Muscle of back (tissue), 3 donors: ENCODE measurements at regions not wholly inside any gene's neighbourhood (a gene's known extent, or its start where the extent isn't known, plus 50 kb on each side); places are given as distances from the start of the nearest gene placed in this dataset.
"Not testable (repeated sequence)": the region's sequence is repeated elsewhere in the genome, so short reads cannot be mapped to it uniquely, and the experiment has no call there.

ENCODE experiments used
- DNase-seq, 3 donors: peaks; one replicate each; pipeline versions ENCODE4 v3.0.0 to v3.0.0-alpha.2; 2013

DNA sequence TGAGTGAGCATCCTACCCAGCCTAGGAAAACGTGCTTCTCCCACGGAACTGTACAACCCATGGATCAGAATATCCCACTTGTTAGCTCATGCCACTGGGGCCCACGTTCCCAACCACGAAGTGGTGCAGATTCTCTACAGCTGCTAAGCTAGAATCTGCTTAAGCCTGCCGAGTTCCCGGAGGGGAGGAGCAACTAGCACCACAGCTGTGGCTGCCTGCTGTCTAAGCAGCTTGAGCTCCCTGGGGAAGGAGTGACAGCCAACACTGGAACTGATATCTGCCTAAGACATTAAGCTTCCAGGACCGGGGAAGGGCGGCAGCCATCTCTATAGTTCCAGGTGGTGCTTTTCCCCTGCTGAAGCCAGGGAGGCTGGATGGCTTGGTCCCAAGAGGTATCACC is 334.7 kb upstream of the CHRM2 start:
- DNase-seq = peak in 2 of 3 donors; percentile 9 to 13

DNA sequence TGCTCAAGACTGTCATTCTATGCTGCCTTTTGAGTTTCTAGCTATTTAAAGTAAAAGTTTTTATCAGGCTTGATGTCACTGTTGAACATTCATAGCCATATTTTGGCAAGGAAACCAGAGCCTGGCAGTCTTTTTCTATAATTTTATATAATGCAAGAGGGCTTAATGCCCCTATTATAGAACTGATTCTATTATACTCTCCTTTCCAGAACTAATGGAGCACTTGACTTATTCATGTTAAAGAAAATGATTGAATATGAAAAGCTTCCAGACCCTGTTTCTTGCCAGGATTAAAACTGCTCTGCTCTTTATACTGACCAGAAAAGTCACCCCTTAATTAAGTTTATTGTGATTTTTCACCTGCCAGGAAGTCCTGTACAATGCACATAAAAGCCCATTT is 337.6 kb upstream of the CHRM2 start:
- no peak for DNase-seq

DNA sequence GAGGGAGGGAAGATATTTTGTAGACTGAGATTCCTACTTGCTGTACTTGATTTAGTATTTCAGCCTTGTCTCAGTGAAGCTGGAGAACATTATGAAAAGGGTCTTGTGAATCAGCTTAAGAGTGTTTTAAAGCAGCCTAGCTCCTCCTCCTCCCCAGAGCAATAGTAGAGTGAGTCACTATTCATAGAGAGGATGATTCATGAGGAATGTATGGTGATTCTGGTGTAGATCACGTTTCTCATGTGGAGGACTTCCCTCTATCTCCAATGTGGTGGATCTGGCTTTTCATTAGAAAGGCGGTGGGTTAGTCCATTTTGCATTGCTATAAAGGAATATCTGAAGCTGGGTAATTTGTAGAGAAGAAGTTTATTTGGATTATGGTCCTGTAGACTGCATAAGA is 340.1 kb upstream of the CHRM2 start:
- peak in 1 of 3 donors; percentile 62 for DNase-seq

DNA sequence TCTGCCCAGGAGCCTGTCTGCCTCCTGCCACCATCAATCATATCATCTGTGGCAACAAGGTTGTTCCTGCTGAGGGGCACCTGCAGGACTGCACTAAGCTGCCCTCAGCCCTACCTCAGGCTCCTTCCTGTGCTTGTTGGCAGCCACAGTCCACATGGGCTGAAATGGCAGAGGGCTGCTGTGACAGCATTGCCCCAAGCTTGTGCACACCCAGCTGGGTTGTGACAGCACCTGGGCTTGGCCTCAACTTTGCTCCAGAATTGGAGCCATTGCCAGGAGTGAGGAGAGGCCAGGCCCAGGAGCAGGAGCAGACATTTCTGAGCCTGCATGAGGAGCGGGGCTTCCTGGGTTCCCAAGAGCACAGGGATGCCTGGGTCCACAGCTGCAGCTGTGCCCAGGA is 340.9 kb upstream of the CHRM2 start:
- no peak for DNase-seq

DNA sequence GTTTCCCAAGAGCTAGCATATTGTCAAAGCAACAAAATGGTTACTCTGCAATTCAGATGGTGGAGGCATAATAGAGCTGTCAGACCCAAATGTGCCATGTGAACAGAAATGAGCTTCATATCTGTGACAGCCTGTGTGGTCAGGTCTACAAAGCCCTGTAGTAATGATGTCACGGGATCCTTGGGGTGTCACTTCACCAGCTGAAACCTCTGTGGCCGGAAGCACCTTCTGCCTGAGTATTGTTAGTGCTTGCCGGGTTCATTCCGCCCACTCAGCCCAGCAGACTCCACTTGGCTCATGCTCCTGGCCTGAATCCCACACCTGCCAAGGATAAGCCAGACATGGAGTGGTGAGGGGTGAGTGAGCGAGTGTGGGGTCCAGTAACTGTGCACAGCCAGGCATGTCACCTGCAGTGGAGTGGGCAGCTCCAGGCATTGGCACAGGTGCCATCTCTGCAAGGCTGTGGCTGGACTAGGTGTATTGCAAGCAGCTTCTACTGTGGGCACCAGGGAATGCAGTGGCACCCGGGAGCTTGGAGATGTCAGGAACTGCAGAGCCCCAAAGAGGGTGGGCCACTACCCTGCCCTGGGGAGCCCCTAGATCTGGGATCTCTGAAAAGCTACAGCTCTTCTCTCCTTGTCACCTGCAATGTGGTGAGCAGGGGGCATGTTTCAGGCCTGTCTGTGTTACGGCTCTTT is 341.9 kb upstream of the CHRM2 start:
- DNase-seq = no peak

DNA sequence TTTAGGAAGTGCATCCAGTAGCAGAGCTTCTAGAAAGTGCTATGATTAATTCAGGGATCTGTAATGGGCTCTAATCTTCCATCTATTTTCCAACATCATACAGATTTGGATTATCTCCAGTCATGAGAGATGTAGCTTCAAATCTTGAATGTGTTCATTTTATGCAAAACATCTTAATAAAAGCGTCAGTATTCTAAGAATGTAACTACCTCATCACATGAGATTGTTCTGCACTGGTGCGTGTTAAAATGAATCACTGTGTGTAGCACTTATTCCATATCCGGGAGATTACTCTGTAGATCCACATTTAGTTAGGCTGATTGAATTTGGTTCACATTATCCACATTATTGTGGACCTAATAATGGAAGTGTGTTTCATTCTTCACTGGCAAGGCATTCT is 344.9 kb upstream of the CHRM2 start:
- DNase-seq = peak in 1 of 3 donors; percentile 14

DNA sequence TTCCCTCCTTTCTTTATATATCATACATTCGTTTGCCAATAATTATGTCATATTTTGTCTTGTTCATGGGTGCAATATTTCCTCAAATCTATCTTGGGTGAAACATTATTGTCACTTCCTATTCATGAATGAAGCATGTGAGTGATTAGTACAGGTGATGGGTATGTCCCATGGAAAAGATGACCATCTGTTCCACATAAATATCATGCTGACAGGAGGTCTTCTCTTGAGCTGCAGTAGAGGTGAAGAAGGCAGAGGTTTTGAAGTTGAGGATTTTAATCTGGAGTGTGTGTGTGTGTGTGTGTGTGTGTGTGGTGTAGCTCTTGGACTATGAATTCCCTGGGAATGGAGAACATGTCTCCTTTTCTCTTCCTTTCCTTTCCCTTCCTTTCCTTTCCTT is 350.5 kb upstream of the CHRM2 start:
- DNase-seq = peak in 1 of 3 donors; percentile 15

DNA sequence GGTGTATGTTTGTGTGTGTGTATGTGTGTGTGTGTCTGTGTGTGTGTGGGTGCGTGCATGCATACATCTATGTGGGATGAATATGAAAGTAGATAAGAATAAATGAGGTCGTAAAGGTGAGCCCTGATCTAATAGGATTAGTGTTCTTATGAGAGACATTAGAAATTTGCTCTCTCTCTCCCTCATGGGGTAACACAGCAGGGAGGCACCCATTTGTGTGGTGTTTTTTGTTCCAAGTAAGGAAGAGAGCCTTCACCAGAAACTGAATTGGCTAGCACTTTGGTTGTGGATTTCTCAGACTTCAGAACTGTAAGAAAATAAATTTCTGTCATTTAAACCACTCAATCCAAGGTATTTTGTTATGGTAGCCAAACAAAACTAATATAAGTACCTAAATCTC is 353.7 kb upstream of the CHRM2 start:
- no peak for DNase-seq

DNA sequence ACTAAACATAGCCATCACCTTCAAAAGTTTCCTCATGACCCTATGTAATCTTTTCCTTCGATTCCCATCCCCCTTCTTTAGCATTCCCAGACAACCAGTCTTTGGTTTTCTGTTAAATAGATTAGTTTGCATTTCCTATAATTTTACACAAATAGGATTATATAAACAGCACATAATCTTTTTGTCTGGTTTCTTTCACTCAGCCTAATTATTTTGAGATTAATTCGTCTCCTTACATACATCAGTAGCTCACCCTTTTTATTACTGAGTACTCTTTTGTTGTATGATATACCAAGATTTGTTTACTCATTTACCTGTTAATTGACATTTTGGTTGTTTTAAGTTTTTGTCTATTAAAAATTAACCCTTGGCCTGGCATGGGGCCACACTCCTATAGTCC is 354.7 kb upstream of the CHRM2 start:
- DNase-seq = no peak

DNA sequence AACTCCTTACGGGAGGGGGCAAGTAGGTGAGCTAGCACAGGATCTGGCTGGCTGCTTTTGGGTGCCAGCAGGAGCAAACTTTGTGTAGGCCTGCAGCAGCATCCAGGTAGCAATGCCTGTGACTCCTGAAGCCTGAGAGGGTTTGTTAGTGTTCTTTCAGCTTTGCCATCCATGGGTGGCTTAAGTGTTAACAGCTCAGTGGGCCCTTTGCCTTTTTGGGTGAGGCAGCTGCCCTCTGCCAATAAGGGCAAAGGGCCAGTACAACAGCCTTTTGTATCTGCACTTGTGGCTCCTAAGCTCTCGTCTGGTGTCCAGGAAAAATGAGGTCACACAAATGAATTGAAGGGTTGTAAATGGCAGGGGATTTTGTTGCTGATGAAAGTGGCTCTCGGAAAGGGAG is 359.0 kb upstream of the CHRM2 start:
- DNase-seq = no peak

DNA sequence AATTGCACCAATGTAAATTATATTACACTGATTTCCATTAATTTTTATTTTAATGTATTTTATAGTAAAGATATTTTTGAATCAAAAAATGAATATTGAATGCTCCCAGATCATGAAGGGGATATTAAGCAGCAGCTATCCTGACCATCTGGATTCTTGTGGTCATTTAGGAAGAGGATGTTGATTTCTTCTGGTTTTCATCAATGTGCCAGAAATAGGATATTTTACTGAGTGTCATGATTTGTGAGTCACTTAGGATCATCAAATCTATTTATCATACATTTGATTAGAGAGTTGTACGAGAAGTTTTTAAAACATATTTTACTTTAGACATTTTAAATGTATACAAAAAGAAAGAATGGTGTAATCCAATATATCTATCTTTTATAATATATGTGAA is 366.3 kb upstream of the CHRM2 start:
- DNase-seq = no peak

DNA sequence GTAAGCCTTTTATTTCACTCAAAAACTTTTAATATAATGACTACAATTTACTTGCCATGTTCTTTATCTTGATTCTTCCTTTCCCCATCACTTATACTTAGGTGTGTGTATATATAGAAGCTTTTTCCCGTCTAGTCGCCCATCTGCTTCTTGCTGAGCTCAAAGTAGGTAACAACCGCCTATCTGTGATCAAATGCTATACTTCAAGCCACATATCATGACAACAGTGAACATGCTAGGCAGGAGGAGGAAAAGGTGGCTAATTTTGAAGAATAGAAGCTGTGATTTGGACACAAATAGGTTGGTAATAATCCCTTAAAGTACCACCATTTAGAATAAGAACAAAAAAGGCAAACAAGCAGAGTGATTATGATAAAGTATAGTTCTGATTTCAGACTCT is 367.3 kb upstream of the CHRM2 start:
- DNase-seq = no peak

DNA sequence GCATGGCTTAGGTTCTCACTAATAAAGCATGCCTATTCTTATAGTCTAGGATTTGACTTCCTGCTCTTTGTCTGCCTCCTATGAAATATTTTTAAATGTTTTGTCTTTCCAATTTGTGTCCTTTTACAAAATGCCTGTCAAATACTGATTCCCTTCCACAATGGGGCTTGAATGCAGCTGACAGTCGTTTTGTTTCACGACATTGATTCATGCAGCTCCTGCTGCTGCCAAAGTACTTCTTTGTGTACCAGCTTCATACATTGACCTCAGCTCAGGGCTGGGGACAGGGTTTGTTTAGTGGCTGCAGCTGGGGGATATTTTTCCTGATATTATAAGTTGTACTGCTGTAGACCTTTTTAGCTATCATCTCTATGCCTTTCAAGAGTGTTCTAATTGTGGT is 371.9 kb upstream of the CHRM2 start:
- DNase-seq = no peak

DNA sequence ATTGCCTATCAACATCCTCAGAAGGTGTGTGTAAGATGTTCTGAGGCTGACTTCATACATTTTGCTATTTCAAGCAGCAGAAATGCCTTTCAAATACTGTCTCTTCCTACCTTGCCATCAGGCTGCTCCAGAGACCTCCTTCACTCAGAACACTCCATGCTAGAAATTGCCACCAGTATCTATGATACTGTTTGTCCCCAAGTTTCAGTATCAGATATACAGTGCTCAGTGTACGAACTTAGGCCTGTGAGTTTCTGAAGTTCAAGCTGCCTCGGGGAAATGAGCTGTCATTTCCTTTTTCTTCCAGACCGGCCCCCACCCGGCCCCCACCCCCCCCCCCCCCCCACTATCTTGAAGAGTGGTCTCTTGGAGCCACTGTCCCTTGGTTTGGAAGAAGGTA is 373.4 kb upstream of the CHRM2 start:
- no peak for DNase-seq

DNA sequence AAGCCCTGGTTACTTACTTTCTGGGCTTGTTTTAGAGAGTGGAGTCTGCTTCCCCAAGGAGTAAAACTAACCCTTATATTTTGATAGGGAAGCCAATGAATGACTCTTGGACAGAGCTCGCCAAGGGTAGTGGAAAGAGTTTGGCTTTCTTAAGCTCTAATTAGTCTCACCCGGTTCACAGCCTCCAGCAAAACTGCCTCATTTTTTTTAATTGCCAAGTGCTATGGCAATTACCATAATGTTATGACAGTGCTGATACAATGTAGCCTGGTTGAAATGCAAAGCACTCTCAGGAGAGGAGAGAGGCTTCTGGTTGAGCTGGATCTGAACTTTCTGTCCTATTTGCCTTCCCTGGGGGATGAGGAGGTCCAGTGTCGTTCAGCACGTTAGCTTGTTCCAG is 376.1 kb upstream of the CHRM2 start:
- no peak for DNase-seq

DNA sequence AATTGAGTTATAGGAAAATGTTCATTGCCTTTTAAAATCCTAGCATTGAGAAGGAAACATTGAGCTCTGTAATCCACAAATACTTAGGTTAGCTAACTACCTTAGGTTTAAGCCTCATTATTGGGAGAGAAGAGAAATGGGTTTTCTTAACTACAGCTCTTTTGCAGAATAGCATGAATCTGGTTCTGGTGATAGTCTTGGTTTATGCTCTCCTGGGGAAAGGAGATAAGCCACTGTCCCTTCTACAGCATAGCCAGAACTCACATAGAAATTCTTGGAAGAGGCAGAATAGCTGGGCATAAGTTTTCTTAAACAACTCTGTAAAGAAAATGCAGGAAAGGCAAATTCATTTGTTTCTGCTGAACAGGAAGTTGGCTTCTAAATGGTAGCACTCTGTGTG is 378.6 kb upstream of the CHRM2 start:
- DNase-seq = no peak

DNA sequence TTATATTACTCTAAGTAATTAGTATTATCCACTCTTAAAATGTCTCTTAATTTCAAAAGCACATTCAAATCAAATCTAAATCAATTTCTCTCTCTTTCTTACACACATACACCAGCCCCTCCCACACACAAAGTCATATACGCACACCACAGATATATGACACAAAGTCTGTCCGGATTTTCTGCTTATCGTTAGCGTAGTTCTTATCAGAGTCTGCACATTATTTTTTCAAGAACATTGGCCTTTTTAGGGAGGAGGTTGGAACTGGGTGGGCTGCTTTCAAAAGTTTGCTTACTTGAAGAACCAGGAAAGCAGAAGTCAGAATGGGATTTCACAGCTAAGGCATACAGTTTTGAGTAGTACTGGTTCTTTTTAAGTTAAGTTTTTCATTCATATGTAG is 387.6 kb upstream of the CHRM2 start:
- no peak for DNase-seq

DNA sequence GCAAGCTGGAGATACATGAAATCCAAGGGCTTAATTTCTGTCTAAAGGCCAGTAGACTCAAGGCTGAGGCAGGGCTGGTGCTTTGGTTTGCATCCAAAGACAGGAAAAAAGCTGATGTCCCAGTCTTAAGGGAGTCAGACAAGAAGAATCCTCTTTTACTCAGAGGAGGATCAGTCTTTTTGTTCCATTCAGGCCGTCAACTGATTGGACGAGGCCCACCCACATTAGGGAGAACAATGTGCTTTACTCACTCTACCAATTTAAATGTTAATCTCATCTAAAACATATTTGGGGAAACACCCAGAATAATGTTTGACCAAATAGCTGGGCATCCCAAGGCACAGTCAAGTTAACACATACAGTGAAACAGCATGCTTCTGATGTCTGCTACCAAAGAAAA is 388.5 kb upstream of the CHRM2 start:
- no peak for DNase-seq

DNA sequence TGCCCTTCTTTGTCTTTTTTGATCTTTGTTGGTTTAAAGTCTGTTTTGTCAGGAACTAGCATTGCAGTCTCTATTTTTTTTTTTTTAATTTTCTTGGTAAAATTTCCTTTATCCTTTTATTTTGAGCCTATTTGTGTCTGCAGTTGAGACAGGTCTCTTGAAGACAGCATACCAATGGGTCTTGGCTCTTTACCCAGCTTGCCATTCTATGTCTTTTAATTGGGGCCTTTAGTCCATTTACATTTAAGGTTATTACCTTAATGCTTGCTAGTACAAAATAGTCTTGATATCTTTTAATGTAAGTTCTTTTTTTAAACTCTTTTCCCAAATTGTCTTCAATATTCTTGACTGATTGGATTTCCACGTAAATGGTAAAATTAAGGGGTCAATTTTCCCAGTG is 398.3 kb upstream of the CHRM2 start:
- no peak for DNase-seq

DNA sequence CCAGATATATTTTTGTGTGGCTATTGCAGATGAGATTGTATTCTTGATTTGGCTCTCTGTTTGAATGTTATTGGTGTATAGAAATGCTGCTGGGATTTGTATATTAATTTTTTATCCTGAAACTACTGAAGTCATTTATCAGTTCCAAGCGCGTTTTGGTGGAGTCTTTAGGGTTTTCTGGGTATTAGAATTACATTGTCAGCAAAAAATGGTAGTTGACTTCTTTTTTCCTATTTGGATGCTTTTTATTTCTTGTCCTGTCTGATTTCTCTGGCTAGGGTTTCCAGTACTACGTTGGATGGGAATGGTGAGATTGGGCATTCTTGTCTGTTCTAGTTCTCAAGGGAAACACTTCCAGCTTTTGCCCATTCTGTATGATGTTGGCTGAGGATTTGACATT is 415.5 kb upstream of the CHRM2 start:
- DNase-seq = no peak

DNA sequence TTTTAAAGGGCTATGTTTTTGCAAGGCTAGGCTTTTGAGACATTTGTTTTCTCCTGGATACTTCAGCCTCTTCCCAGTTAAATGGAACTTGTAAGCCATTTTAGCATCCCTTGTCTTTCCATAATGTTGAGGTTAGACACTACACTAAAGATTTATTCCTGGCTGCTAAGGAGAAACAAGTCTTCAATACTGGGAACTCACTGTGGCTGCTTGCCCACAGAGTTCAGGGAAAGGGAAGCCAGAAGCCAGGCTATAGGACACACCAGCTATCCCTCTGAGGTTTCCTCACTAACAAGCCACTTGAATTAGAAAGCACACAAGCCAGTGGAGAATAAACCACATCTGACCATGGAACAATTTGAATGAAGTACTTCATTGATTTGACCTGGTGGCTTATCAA is 421.7 kb upstream of the CHRM2 start:
- no peak for DNase-seq

DNA sequence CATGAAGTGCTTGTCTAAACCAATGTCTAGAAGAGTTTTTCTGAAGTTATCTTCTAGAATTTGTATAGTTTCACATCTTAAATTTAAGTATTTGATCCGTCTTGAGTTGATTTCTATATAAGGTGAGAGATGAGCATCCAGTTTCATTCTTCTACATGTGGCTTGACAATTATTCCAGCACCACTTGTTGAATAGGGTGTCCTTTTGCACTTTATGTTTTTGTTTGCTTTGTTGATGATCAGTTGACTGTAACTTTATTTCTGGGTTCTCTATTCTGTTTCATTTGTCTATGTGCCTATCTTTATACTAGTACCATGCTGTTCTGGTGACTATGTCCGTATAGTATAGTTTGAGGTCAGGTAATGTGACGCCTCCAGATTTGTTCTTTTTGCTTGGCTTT is 426.6 kb upstream of the CHRM2 start:
- no peak for DNase-seq

DNA sequence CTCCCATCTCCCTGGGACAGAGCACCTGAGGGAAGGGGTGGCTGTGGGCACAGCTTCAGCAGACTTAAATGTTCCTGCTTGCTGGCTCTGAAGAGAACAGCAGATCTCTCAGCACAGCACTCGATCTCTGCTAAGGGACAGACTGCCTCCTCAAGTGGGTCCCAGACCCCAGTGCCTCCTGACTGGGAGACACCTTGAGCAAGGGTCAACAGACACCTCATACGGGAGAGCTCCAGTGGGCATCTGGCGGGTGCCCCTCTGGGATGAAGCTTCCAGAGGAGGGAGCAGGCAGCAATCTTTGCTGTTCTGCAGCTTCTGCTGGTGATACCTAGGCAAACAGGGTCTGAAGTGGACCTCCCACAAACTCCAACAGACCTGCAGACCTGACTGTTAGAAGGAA is 436.7 kb upstream of the CHRM2 start:
- not testable (repeated sequence) for DNase-seq

DNA sequence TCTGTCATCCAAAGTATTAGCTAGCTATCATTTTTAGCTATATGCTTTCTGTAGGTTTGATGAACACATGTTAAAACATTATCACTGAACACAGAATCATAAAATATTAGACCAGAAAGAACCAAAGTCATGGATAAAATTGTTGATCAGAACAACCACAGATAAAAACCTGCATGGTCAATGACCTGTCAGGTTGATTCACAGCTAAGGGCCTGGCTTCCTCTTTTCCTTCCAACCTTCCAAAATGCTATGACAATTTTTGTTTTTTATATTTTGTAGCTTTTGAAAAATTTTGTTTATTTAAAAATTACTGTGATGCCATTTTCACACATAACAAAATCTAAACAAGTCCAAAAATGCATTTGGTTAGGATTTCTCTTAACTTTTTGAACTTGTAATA is 444.4 kb upstream of the CHRM2 start:
- no peak for DNase-seq

DNA sequence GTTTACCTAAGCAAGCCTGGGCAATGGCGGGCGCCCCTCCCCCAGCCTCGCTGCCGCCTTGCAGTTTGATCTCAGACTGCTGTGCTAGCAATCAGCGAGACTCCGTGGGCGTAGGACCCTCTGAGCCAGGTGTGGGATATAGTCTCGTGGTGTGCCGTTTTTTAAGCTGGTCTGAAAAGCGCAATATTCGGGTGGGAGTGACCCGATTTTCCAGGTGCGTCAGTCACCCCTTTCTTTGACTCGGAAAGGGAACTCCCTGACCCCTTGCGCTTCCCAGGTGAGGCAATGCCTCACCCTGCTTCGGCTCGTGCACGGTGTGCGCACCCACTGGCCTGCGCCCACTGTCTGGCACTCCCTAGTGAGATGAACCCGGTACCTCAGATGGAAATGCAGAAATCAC is 442.6 kb upstream of the MTPN start:
- DNase-seq = not testable (repeated sequence)
